Ammon's horn (tissue), 1 donor: ENCODE measurements at regions not wholly inside any gene's neighbourhood (a gene's known extent, or its start where the extent isn't known, plus 50 kb on each side); places are given as distances from the start of the nearest gene placed in this dataset.
"Not testable (repeated sequence)": the region's sequence is repeated elsewhere in the genome, so short reads cannot be mapped to it uniquely, and the experiment has no call there.

Source experiments
- DNase-seq: peaks from one replicate; pipeline ENCODE4 v3.0.0-alpha.2; 2016; ENCODE audit warnings: low spot score

- DNase-seq = no peak
Measured at GRCh38 chr16:17940584-17941364, 395.8 kb downstream of the NPIPA8 start.

GRCh38 chr16:17939723-17940122 is 396.8 kb downstream of the NPIPA8 start:
- DNase-seq = no peak

- no peak for DNase-seq
Measured at GRCh38 chr16:17939122-17939536, 397.4 kb downstream of the NPIPA8 start.

GRCh38 chr16:17938546-17938945 is 398.0 kb downstream of the NPIPA8 start:
- no peak for DNase-seq

DNA sequence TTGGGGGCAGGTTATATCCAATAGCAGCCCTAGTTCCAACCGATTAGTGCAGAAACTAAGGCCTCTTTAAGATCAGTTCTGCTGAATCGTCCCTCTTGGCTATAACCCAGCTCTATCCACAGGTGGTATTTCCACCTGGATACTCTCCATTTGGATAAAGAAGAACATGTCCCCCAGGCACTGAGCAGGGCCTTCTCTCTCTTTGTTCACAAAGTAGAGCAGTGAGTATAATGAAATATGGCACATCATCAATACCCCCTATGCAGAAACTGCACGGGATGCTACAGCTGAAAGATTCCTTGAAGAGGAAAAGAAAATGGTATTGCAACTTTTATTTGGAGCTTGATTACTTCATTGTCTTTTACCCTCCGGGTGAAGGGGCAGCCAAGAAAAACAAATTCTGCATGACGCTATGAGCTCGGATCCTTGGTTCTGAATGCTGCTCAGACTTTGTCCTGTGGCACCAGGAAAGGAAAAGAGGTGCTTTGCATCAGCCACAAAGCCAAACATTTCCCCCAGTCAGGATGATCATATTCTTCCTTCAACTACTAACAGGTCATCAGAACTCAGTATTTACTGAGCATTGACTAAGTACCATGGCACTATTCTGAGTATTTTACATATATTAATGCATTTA is 399.7 kb downstream of the NPIPA8 start:
- DNase-seq = no peak

DNA sequence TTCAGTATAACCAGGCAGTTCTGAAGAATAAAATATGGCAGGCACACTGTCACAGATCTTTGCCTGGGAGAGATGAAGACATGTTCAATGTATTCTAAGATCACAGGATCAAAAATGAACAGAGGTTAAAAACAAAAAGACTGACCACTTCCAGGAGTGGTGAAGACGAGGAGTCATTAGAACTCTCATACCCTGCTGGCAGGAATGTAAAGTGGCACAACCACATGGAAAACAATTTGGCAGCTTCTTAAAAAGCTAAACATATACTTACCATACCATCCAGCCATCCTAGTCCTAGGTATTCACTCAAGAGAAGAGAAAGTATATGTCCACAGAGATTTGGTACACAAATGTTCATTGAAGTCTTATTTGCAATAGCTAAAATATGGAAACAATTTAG is 406.3 kb downstream of the NPIPA8 start:
- no peak for DNase-seq

DNA sequence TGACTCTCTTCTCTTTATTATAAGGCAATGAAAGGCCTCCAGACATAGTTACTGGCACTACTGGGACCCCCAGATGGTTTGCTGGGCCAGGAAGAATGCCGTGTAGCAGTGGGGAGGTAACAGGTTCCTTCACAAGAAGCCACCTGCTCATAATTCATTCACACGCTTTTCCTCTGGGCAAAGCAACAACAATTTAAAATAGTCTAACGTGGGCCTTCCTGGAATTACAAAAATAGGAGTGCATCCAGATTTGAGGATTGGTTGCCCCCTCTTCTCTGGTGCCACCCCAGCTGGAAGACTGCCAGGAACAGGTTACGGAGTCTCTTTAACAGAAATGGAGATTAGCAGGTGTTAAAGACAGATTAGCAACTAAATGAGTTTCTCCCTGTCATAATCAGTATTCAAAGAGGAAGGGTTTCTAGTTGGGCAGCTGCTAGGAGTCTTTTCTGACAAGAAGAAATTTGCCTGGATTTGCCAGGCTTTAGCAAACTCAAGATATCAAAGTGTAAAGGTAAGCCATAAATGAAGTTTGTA is 409.6 kb downstream of the NPIPA8 start:
- DNase-seq = no peak

DNA sequence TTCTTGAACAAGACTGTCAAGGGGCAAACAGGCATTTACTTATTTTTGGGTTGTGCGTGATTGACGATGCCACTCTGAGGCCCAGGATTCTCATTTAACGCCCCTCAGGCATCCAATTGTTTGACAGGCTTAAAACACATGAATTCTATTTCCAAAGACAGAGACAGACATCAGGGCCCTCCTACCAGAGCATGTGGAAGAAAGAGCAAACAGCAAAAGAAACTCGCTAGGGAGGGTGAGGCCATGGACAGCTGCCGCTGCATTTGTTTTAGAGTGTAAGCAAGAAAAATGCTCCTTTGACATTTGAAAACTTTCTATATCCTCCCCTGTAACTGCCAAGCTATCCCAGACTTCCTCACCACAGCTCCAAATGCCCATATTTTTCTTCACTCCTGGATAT is 410.1 kb downstream of the NPIPA8 start:
- DNase-seq = no peak

DNA sequence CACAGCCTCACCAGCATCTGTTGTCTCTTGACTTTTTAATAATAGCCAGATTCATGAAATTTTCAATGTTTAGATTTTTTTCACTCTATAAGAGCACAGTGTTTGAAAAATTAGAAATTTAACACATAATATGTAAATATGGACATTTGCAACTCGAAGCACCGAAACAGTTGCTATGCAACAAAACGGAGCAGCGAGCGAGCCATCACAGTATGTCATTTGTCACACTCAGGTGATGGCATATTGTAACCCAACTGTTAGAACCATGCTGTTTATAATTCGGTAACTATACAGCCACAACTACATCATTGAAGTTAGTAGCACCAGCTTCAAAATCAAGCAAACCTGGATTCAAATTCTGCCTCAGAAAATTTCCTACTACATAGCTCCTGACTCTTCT is 410.8 kb downstream of the NPIPA8 start:
- peak; percentile 4 for DNase-seq

GRCh38 chr16:17921357-17921978 is 415.1 kb downstream of the NPIPA8 start:
- DNase-seq = no peak

DNA sequence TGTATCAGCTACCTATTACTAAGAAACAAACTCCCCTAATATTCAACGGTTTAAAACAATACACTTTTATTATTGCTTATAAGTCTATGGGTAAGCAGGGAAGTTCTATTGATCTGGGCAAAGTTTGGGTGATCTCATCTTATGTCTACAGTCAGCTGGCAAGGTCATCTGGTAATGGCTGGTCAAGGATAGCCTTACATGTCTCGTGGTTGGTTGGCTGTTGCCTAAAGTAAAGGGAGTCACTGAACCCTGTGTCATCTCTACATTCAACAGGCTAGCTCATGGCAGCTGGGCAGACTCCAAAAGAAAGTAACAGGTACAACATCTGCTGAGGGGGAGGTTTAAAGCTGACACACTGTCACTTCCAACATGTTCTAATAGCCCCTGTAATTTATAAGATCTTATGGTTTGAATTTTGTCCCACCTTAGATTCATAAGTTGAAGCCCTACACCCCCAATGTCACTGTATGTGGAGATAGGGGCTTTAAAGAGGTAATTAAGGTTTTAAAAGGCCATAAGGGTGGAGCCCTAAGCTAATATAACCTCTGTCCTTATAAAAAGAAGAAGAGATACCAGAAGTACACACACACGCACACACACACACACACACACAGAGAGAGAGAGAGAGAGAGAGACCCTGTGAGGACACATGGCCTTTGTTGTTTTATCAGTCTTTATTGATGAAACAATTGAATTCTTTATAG is 419.1 kb downstream of the NPIPA8 start:
- DNase-seq = no peak

DNA sequence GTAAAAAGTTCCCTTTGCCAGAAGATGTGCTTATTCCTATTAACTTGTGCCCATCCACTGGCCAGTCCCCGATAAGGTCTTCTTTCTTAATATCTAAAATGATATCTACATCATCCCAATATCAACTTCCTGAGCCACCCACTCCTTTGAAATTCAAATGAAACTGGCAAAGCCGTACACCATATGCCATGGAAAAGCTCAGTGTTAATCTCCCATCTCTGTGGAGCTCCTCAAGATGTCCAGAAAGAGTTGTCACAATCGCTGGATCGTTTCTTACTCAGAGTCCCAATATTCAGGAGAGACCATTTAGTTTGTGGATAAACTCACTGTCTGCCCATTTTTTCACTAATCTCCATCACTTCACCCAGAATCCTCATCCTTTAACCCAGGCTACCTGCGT is 420.7 kb downstream of the NPIPA8 start:
- DNase-seq = no peak

- no peak for DNase-seq
Measured at GRCh38 chr16:17914168-17914567, 422.4 kb downstream of the NPIPA8 start.

GRCh38 chr16:17911578-17911977 is 425.0 kb downstream of the NPIPA8 start:
- DNase-seq = not testable (repeated sequence)

DNA sequence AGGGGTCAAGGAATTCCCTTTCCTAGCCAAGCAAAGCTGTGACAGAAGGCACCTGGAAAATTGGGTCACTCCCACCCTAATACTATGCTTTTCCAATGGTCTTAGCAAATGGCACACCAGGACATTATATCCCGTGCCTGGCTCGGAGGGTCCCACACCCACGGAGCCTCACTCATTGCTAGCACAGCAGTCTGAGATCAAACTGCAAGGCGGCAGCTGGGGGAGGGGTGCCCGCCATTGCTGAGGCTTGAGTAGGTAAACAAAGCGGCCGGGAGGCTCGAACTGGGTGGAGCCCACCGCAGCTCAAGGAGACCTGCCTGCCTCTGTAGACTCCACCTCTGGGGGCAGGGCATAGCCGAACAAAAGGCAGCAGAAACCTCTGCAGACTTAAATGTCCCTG is 429.9 kb downstream of the NPIPA8 start:
- DNase-seq = not testable (repeated sequence)

- no peak for DNase-seq
Measured at GRCh38 chr16:17901309-17901708, 430.5 kb upstream of the XYLT1 start.

- no peak for DNase-seq
Measured at GRCh38 chr16:17899141-17899540, 428.4 kb upstream of the XYLT1 start.

DNA sequence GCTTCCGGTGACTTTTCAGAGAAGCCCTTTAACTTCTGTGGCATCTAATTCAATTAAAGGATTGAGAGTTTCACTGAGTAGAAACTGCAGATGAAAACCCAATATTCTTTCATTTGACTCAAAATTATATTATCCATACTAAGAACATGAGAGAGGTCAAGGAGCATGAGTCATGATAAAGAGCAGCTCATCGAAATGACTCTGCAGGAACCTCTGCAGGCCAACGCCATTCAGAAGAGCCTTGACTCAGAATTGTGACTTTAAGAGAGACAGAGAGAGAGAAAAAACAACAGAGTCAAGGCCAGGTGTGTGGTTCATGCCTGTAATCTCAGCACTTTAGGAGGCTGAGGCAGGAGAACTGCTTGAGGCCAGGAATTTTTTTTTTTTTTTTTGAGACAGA is 417.2 kb upstream of the XYLT1 start:
- no peak for DNase-seq

GRCh38 chr16:17885659-17886207 is 415.0 kb upstream of the XYLT1 start:
- DNase-seq = no peak

GRCh38 chr16:17877821-17878360 is 407.1 kb upstream of the XYLT1 start:
- no peak for DNase-seq

DNA sequence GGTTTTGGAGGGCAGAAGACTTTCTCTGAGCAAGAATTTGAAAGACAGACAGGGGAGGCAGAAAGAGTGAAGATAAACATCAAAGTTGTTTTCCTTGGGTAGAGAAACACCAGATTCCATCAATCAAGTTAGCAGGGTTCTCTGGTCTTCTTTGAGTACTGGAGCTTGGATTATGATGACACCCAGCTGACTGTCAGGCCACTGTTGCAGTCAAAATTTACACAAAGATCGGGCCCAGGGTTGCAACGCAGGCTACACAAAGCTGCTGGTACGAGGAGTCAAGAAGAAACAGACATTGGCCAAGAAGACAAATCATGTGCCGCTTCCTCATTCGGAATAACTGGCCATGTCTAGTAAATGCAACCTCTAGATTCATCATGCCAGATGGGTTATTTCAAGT is 396.2 kb upstream of the XYLT1 start:
- DNase-seq = no peak

GRCh38 chr16:17861981-17862479 is 391.3 kb upstream of the XYLT1 start:
- DNase-seq = no peak
